DOHH2 (cell line): ENCODE measurements at regions not wholly inside any gene's neighbourhood (a gene's known extent, or its start where the extent isn't known, plus 50 kb on each side); places are given as distances from the start of the nearest gene placed in this dataset.

Experiments
- H3F3A ChIP-seq: fragments of 200-600 bp; sonication (generic), shearing (Covaris generic); 2 replicates; pipeline ENCODE4 v1.6.0; 2016; ENCODE audit warnings: antibody characterized with exemption, mild to moderate bottlenecking; ENCODE audit not compliant: control insufficient read depth, insufficient read depth
- H3K27ac ChIP-seq: fragments of 200-600 bp; sonication (generic); 2 replicates; pipeline ENCODE4 v1.5.1; 2014; ENCODE audit warnings: low read depth, mild to moderate bottlenecking, low read length, moderate library complexity
- H3K27me3 ChIP-seq: fragments of 200-600 bp; sonication (generic); 2 replicates; pipeline ENCODE4 v1.6.1; 2014; ENCODE audit warnings: mild to moderate bottlenecking, low read length, mixed read lengths; ENCODE audit not compliant: control insufficient read depth
- H3K36me3 ChIP-seq: fragments of 200-600 bp; sonication (generic); 2 replicates; pipeline ENCODE4 v1.6.1; 2014; ENCODE audit warnings: mild to moderate bottlenecking, low read length, moderate library complexity, mixed read lengths; ENCODE audit not compliant: control insufficient read depth
- H3K4me1 ChIP-seq: fragments of 200-600 bp; sonication (generic); 2 replicates; pipeline ENCODE4 v1.6.1; 2014; ENCODE audit warnings: mild to moderate bottlenecking, low read length, mixed read lengths; ENCODE audit not compliant: control insufficient read depth
- H3K4me2 ChIP-seq: fragments of 200-600 bp; sonication (generic); 2 replicates; pipeline ENCODE4 v1.6.0; 2014; ENCODE audit warnings: mild to moderate bottlenecking, low read length, moderate library complexity
- H3K4me3 ChIP-seq: fragments of 200-600 bp; sonication (generic); 2 replicates; pipeline ENCODE4 v1.5.1; 2014; ENCODE audit warnings: mild to moderate bottlenecking, low read length, mixed read lengths
- H3K79me2 ChIP-seq: fragments of 200-600 bp; sonication (generic); 2 replicates; pipeline ENCODE4 v1.6.1; 2014; ENCODE audit warnings: mild to moderate bottlenecking, low read length, mixed read lengths; ENCODE audit not compliant: control insufficient read depth
- H3K9me2 ChIP-seq: fragments of 200-600 bp; sonication (generic); replicated peaks from 2 replicates; pipeline ENCODE4 v1.6.1; 2014; ENCODE audit warnings: mild to moderate bottlenecking, low read length, mixed read lengths; ENCODE audit not compliant: control insufficient read depth
- H3K9me3 ChIP-seq: fragments of 200-600 bp; sonication (generic); 2 replicates; pipeline ENCODE4 v1.6.1; 2014; ENCODE audit warnings: antibody characterized with exemption, low read length, mixed read lengths; ENCODE audit not compliant: control insufficient read depth, insufficient read depth
- H4K20me1 ChIP-seq: fragments of 200-600 bp; sonication (generic); 2 replicates; pipeline ENCODE4 v1.6.0; 2014; ENCODE audit warnings: low read depth, mild to moderate bottlenecking, antibody characterized with exemption, low read length, moderate library complexity; ENCODE audit not compliant: control insufficient read depth, insufficient read depth
- CTCF ChIP-seq: fragments of 200-600 bp; sonication (generic); IDR thresholded peaks from one replicate; pipeline ENCODE4 v1.5.1; 2014; ENCODE audit warnings: antibody characterized with exemption, mild to moderate bottlenecking, low read depth, low read length; ENCODE audit not compliant: poor library complexity, severe bottlenecking
- EZH2phosphoT487 ChIP-seq: fragments of 200-600 bp; sonication (generic); IDR thresholded peaks from 2 replicates; pipeline ENCODE4 v1.6.1; 2017; ENCODE audit warnings: borderline replicate concordance, mild to moderate bottlenecking, antibody characterized with exemption, low read length, moderate library complexity, mixed read lengths

GRCh38 chr12:63325757-63326156 is 174.8 kb upstream of the AVPR1A start:
- Histone ChIP-seq H3K9me2 (no peaks in the 10 kb centered on the region), H3K79me2 (no peaks in the 10 kb centered on the region), H3K27me3 (no peaks in the 10 kb centered on the region), H3K9me3 (no peaks in the 10 kb centered on the region), H3K4me2 (no peak overlapping the region), H3K27ac (no peak overlapping the region), H3F3A (no peaks in the 10 kb centered on the region), H3K4me3 (no peak overlapping the region), H3K36me3 (no peaks in the 10 kb centered on the region), H4K20me1 (no peaks in the 10 kb centered on the region), H3K4me1 (no peaks in the 10 kb centered on the region)
- TF ChIP-seq EZH2phosphoT487: no peak
- TF ChIP-seq CTCF: no peak

DNA sequence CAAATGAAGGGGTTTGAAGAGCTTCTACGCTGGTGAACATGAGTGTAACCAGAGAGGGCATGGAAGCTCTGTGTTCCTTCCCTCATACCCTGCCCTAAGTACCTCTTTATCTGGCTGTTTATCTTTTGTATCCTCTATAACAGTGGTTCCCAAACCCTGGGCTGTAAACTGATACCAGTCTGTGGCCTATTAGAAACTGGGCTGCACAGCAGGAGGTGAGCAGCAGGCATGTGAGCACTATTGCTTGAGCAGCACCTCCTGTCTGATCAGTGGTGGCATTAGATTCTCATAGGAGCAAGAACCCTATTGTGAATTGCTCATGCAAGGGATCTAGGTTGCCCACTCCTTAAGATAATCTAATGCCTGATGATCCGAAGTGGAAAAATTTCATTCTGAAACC is 172.9 kb upstream of the AVPR1A start:
- H3K4me1 ChIP-seq: no peaks in the 10 kb centered on the region
- H3K4me2 ChIP-seq: no peak overlapping the region
- H3K36me3 ChIP-seq: no peaks in the 10 kb centered on the region
- H3K27ac ChIP-seq: no peak overlapping the region
- no peak overlapping the region for H3K4me3 ChIP-seq
- H3F3A ChIP-seq: no peaks in the 10 kb centered on the region
- no peaks in the 10 kb centered on the region for H3K27me3 ChIP-seq
- no peaks in the 10 kb centered on the region for H3K9me2 ChIP-seq
- H3K9me3 ChIP-seq: no peaks in the 10 kb centered on the region
- no peaks in the 10 kb centered on the region for H4K20me1 ChIP-seq
- no peaks in the 10 kb centered on the region for H3K79me2 ChIP-seq
- TF ChIP-seq EZH2phosphoT487: no peak
- no peak for TF ChIP-seq CTCF

DNA sequence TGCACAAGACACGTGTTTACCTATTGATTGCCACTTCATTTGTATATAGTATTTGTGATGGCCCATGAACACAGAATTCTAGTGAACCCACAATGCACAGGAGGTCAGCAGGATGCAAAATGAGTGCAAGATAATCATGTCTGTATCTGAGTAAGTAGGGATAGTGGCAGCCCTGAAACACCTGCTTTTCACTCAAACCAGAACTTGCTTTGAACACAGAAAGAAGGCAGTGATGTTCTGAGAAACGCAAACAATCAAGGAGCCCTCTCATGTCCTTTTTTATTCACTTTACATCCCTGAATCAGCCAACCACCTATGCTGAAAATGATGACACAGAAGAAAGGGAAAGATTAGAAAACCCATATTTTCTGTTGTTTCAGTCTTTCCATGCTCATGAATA is 170.4 kb upstream of the AVPR1A start:
- no peak for TF ChIP-seq EZH2phosphoT487
- no peak for TF ChIP-seq CTCF
- Histone ChIP-seq H3K9me3 (no peaks in the 10 kb centered on the region), H3K9me2 (no peaks in the 10 kb centered on the region), H3K4me2 (no peak overlapping the region), H3K36me3 (no peaks in the 10 kb centered on the region), H3K79me2 (no peaks in the 10 kb centered on the region), H3K27me3 (no peaks in the 10 kb centered on the region), H4K20me1 (no peaks in the 10 kb centered on the region), H3K4me1 (no peaks in the 10 kb centered on the region), H3K4me3 (no peak overlapping the region), H3F3A (no peaks in the 10 kb centered on the region), H3K27ac (no peak overlapping the region)
